Thymus (tissue), 11 donors: ENCODE measurements at regions not wholly inside any gene's neighbourhood (a gene's known extent, or its start where the extent isn't known, plus 50 kb on each side); places are given as distances from the start of the nearest gene placed in this dataset.
"Not testable (repeated sequence)": the region's sequence is repeated elsewhere in the genome, so short reads cannot be mapped to it uniquely, and the experiment has no call there.

Experiments
- DNase-seq, 9 donors: peaks; one replicate each; pipeline ENCODE4 v3.0.0-alpha.2; 2013; ENCODE audit warnings: low spot score in 9 of 9, low read depth in 6 of 9, missing footprints in 1 of 9
- H3K27ac ChIP-seq, 2 donors: one replicate each; pipeline ENCODE4 v1.5.1; 2013; ENCODE audit warnings: control low read depth in 1 of 2, low read depth in 1 of 2, low read length in 1 of 2, mild to moderate bottlenecking in 1 of 2, moderate library complexity in 1 of 2
- H3K27me3 ChIP-seq, 2 donors: one replicate each; pipeline ENCODE4 v1.5.1; 2013; ENCODE audit warnings: low read length in 1 of 2; ENCODE audit not compliant: control insufficient read depth in 2 of 2, insufficient read depth in 1 of 2
- H3K36me3 ChIP-seq, 2 donors: one replicate each; pipeline ENCODE4 v1.5.1; 2013; ENCODE audit warnings: low read length in 1 of 2, mild to moderate bottlenecking in 1 of 2, moderate library complexity in 1 of 2; ENCODE audit not compliant: control insufficient read depth in 2 of 2, insufficient read depth in 2 of 2
- H3K4me1 ChIP-seq, 2 donors: one replicate each; pipeline ENCODE4 v1.5.1; 2013; ENCODE audit warnings: low read length in 2 of 2; ENCODE audit not compliant: control insufficient read depth in 2 of 2, insufficient read depth in 2 of 2
- H3K4me3 ChIP-seq, 2 donors: one replicate each; pipeline ENCODE4 v1.5.1; 2013; ENCODE audit warnings: low read length in 2 of 2, control low read depth in 1 of 2, mild to moderate bottlenecking in 1 of 2
- H3K9me3 ChIP-seq, 2 donors: one replicate each; pipeline ENCODE4 v1.5.1; 2013; ENCODE audit warnings: low read length in 1 of 2, mild to moderate bottlenecking in 1 of 2; ENCODE audit not compliant: control insufficient read depth in 2 of 2, insufficient read depth in 1 of 2
- WGBS: extraction: QIAGEN DNeasy Blood & Tissue Kit; methylation state at CpG from one replicate; pipeline ENCODE4 v1.1.7; 2013; 5-methylcytosine and 5-hydroxymethylcytosine counted together
- donor health status: healthy.

- Histone ChIP-seq H3K36me3 (no peaks in the 10 kb centered on the region), H3K4me3 (no peak overlapping the region), H3K27ac (no peak overlapping the region), H3K4me1 (no peaks in the 10 kb centered on the region), H3K27me3 (no peaks in the 10 kb centered on the region), H3K9me3 (peaks cover 0 to 10% of the 10 kb centered on the region in 2 donors)
- no peak for DNase-seq
- 91% methylated on average over 6 of the region's 6 CpGs for WGBS
These were observed 1629.5 kb upstream of the GOT2 start for GRCh38 chr16:60363566-60363965.

GRCh38 chr16:60359866-60360265 is 1625.8 kb upstream of the GOT2 start:
- not testable (repeated sequence) for H3K27me3 ChIP-seq, H3K4me1 ChIP-seq, DNase-seq, H3K9me3 ChIP-seq, H3K27ac ChIP-seq, H3K4me3 ChIP-seq, H3K36me3 ChIP-seq
- 97% methylated on average over 13 of the region's 13 CpGs for WGBS

- 96% methylated on average over 17 of the region's 17 CpGs for WGBS
- H3K27ac ChIP-seq, H3K36me3 ChIP-seq, H3K27me3 ChIP-seq, H3K4me1 ChIP-seq, H3K4me3 ChIP-seq, H3K9me3 ChIP-seq, DNase-seq: not testable (repeated sequence)
These were observed 1625.3 kb upstream of the GOT2 start for GRCh38 chr16:60359412-60359811.

- not testable (repeated sequence) for H3K27me3 ChIP-seq, DNase-seq, H3K36me3 ChIP-seq, H3K4me3 ChIP-seq, H3K27ac ChIP-seq, H3K4me1 ChIP-seq, H3K9me3 ChIP-seq
- 93% methylated on average over 29 of the region's 29 CpGs for WGBS
These were observed 1623.9 kb upstream of the GOT2 start for GRCh38 chr16:60357876-60358522.

GRCh38 chr16:60346256-60346655 is 1612.1 kb upstream of the GOT2 start:
- no peaks in the 10 kb centered on the region for H3K27me3 ChIP-seq
- no peaks in the 10 kb centered on the region for H3K36me3 ChIP-seq
- no peak overlapping the region for H3K4me3 ChIP-seq
- no peaks in the 10 kb centered on the region for H3K9me3 ChIP-seq
- H3K4me1 ChIP-seq: no peaks in the 10 kb centered on the region
- WGBS: 74% methylated on average over 1 of the region's 1 CpG
- DNase-seq: no peak
- H3K27ac ChIP-seq: no peak overlapping the region

- WGBS: 93% methylated on average over 4 of the region's 4 CpGs
These were observed 1603.6 kb upstream of the GOT2 start for GRCh38 chr16:60337671-60338070.

GRCh38 chr16:60331168-60331567 is 1597.1 kb upstream of the GOT2 start:
- Histone ChIP-seq H3K4me1 (no peaks in the 10 kb centered on the region), H3K27ac (no peak overlapping the region), H3K4me3 (no peak overlapping the region), H3K9me3 (no peaks in the 10 kb centered on the region), H3K27me3 (no peaks in the 10 kb centered on the region), H3K36me3 (no peaks in the 10 kb centered on the region)
- WGBS: 47% methylated on average over 2 of the region's 2 CpGs
- DNase-seq: no peak

More at GRCh38 chr16:60337671-60338070, 1603.6 kb upstream of the GOT2 start:
- DNase-seq: no peak
- Histone ChIP-seq H3K27ac (no peak overlapping the region), H3K4me3 (no peak overlapping the region), H3K27me3 (no peaks in the 10 kb centered on the region), H3K4me1 (no peaks in the 10 kb centered on the region), H3K9me3 (no peaks in the 10 kb centered on the region), H3K36me3 (no peaks in the 10 kb centered on the region)

GRCh38 chr16:60329108-60329507 is 1595.0 kb upstream of the GOT2 start:
- no peak for DNase-seq
- WGBS: 93% methylated on average over 2 of the region's 2 CpGs
- no peaks in the 10 kb centered on the region for H3K27me3 ChIP-seq
- no peaks in the 10 kb centered on the region for H3K4me1 ChIP-seq
- H3K36me3 ChIP-seq: no peaks in the 10 kb centered on the region
- H3K9me3 ChIP-seq: no peaks in the 10 kb centered on the region
- H3K27ac ChIP-seq: no peak overlapping the region
- H3K4me3 ChIP-seq: no peak overlapping the region

- H3K27me3 ChIP-seq: no peaks in the 10 kb centered on the region
- H3K4me1 ChIP-seq: no peaks in the 10 kb centered on the region
- no peak overlapping the region for H3K27ac ChIP-seq
- H3K9me3 ChIP-seq: no peaks in the 10 kb centered on the region
- no peak for DNase-seq
- H3K36me3 ChIP-seq: no peaks in the 10 kb centered on the region
- WGBS: 92% methylated on average over 1 of the region's 1 CpG
- H3K4me3 ChIP-seq: no peak overlapping the region
These were observed 1594.0 kb upstream of the GOT2 start for GRCh38 chr16:60328152-60328551.

- H3K27ac ChIP-seq: no peak overlapping the region
- DNase-seq: no peak
- no peaks in the 10 kb centered on the region for H3K9me3 ChIP-seq
- H3K4me3 ChIP-seq: no peak overlapping the region
- H3K36me3 ChIP-seq: no peaks in the 10 kb centered on the region
- WGBS: 96% methylated on average over 2 of the region's 2 CpGs
- H3K4me1 ChIP-seq: no peaks in the 10 kb centered on the region
- no peaks in the 10 kb centered on the region for H3K27me3 ChIP-seq
These were observed 1584.4 kb upstream of the GOT2 start for GRCh38 chr16:60318486-60318885.
